Urinary bladder (tissue), 3 donors: ENCODE measurements at regions not wholly inside any gene's neighbourhood (a gene's known extent, or its start where the extent isn't known, plus 50 kb on each side); places are given as distances from the start of the nearest gene placed in this dataset.

Experiments used
- DNase-seq: peaks from one replicate; pipeline ENCODE4 v3.0.0-alpha.2; 2015; ENCODE audit errors: extremely low spot score
- H3K27ac ChIP-seq: one replicate; pipeline ENCODE4 v1.5.1; 2013; ENCODE audit warnings: low read depth, mild to moderate bottlenecking, moderate library complexity
- H3K36me3 ChIP-seq: one replicate; pipeline ENCODE4 v1.6.1; 2013; ENCODE audit warnings: mild to moderate bottlenecking, moderate library complexity; ENCODE audit not compliant: insufficient read depth
- H3K4me1 ChIP-seq: one replicate; pipeline ENCODE4 v1.6.1; 2013; ENCODE audit warnings: mild to moderate bottlenecking, moderate library complexity; ENCODE audit not compliant: insufficient read depth
- H3K4me3 ChIP-seq: one replicate; pipeline ENCODE4 v1.5.1; 2013; ENCODE audit warnings: low read depth, low read length
- WGBS: extraction: QIAGEN DNeasy Blood & Tissue Kit; methylation state at CpG from one replicate; pipeline ENCODE4 v1.1.7; 2013; 5-methylcytosine and 5-hydroxymethylcytosine counted together
- donor health status: healthy with polysubstance abuse.
- donor health status: healthy.

DNA sequence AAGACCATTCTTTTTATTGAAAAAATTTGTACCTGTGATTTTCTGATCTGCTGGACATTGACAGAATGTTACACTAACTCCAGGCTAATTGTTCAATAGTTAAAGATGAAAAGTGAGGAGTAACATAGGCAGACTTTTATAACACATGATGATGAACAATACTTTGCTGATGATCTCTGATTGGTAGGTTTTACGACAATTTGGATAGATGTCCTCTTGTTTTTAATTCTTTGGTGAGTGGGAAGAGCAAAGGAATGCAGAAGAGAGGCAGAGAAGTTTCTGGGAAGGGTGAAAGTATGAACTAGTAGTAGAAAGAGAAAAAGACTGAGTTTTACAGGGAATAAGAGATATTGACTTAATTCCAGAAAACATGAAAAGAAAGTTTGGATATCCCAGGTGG lies 267.3 kb upstream of the HAND2 start:
- no peak for DNase-seq
- H3K27ac ChIP-seq = no peak overlapping the region
- WGBS = 70% methylated on average over 1 of the region's 1 CpG
- H3K4me3 ChIP-seq = no peak overlapping the region
- H3K4me1 ChIP-seq = no peaks in the 10 kb centered on the region
- no peaks in the 10 kb centered on the region for H3K36me3 ChIP-seq

DNA sequence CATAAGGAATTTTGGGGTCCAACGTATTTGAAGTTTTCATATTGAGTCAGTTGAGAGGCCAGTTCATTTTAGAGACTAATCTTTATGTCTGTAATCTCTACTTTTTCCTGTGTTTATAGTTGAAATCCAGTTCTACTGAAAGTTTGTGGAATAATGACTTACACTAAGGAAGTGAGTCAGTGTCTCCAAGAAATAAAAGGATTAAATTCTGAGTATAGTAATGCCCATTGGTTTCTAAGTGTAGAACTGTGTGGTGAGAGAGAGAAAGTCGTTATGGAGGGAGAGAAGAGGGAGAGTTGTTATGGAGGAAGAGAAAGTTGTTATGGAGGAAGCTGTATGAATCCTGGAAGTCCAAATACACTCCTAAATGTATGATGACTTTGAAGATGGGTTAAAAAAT lies 264.6 kb upstream of the HAND2 start:
- H3K36me3 ChIP-seq = no peaks in the 10 kb centered on the region
- no peak overlapping the region for H3K27ac ChIP-seq
- no peak for DNase-seq
- H3K4me3 ChIP-seq = no peak overlapping the region
- 35% methylated on average over 2 of the region's 2 CpGs for WGBS
- H3K4me1 ChIP-seq = no peaks in the 10 kb centered on the region

DNA sequence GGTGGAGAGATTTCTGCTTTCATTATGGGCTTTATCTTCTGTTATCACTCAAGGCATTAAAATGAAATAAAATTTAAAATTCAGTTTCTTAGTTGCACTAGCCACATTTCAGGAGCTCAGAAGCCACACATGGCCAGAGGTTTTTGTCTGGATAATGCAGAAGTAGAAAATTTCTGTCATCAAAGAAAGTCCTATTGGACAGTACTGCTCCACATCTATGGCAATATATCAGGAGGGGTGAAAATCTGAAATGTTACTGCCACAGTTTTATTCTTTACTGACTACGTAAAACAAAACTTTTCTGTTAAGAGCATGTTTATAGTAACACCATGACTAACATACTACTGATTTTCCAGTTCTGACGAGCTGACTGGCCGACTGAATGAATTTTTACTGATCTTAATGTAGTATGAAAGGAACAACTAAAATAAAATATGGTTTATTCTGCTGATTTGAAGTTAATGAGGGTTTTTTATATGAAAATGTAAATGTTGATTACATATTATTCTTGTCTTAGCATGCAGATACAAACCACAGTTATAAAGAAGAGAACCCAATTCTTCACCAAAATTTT lies 264.0 kb upstream of the HAND2 start:
- no peak for DNase-seq
- 33% methylated on average over 3 of the region's 3 CpGs for WGBS
- Histone ChIP-seq H3K4me3 (no peak overlapping the region), H3K27ac (no peak overlapping the region), H3K4me1 (no peaks in the 10 kb centered on the region), H3K36me3 (no peaks in the 10 kb centered on the region)

DNA sequence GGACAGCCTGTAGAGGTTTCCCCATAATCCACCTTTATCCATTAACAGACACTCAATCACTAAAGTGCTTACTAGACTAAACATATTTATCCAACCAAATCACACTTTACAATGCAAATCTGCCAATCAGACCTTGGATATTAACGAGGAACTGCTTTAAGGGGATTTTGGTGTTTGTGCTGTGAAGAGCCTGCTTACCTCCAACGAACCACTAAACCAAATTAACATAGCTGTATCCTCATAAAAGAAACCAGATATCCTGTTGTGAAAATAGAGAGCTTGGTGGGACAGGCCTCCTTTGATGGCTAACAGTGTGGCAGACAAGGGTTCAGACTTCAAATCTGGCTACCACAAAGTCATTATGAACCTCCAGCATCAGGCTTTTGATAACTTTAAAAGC lies 252.6 kb upstream of the HAND2 start:
- Histone ChIP-seq H3K27ac (no peak overlapping the region), H3K4me1 (no peaks in the 10 kb centered on the region), H3K4me3 (no peak overlapping the region), H3K36me3 (no peaks in the 10 kb centered on the region)
- WGBS = 29% methylated on average over 2 of the region's 2 CpGs
- DNase-seq = no peak

DNA sequence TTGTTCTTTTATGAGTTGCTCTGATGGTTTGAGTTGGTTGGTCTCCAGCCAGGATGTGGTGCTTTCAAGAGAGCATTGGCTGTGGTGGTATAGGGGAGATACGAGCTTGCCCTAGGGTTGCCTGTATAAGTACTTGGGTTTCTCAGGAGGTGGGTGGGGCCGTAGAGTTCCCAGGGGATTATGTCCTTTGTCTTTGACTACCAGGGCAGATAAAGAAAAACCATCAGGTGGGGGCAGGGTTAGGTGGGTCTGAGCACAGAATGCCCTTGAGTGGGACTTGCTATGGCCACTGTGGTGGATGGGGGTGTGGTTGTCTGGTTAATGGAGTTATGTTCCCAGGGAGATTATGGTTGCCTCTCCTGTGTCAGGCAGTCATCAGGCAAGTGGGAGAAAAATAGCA lies 247.9 kb upstream of the HAND2 start:
- H3K4me3 ChIP-seq = no peak overlapping the region
- 91% methylated on average over 2 of the region's 2 CpGs for WGBS
- DNase-seq = no peak
- no peak overlapping the region for H3K27ac ChIP-seq
- no peaks in the 10 kb centered on the region for H3K36me3 ChIP-seq
- H3K4me1 ChIP-seq = no peaks in the 10 kb centered on the region

DNA sequence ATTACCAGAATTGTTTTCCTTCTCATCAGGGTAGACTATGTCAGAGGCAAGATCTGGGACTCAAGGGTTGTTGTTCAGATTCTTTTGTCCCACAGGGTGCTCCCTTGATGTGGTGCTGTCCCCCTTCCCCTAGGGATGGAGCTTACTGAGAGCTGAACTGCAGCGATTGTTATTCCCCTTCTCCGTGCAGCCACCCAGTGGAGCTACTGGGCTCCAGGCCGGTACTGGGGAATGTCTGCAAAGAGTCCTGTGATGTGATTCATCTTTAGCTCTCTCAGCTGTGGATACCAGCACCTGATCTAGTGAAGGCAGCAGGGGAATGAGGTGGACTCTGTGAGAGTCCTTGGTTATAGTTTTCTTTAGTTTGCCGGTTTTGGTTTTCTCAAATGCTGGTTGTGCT lies 247.4 kb upstream of the HAND2 start:
- H3K4me3 ChIP-seq = no peak overlapping the region
- no peak for DNase-seq
- H3K4me1 ChIP-seq = no peaks in the 10 kb centered on the region
- 83% methylated on average over 4 of the region's 4 CpGs for WGBS
- no peak overlapping the region for H3K27ac ChIP-seq
- H3K36me3 ChIP-seq = no peaks in the 10 kb centered on the region

DNA sequence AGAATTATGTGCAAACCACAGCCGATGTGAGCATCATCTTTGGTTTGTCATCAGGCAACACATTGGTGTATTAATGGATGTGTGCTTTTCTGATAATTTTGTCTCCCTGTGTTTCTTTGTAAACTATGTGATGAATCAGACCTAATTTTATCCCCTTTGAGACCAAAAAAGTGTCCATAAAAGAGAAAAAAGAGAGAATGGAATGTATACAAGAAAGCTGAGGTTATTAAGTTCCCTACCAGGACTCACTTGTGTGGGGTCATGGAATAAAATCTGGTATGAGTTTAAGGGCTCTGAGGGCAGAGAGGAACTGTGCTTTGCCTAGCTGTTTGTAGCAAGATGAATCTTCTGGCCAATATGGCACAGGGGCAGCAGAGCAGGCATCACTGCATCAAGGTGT lies 239.5 kb upstream of the HAND2 start:
- no peak for DNase-seq
- Histone ChIP-seq H3K27ac (no peak overlapping the region), H3K4me1 (no peaks in the 10 kb centered on the region), H3K36me3 (no peaks in the 10 kb centered on the region), H3K4me3 (no peak overlapping the region)
- WGBS = 69% methylated on average over 1 of the region's 1 CpG

DNA sequence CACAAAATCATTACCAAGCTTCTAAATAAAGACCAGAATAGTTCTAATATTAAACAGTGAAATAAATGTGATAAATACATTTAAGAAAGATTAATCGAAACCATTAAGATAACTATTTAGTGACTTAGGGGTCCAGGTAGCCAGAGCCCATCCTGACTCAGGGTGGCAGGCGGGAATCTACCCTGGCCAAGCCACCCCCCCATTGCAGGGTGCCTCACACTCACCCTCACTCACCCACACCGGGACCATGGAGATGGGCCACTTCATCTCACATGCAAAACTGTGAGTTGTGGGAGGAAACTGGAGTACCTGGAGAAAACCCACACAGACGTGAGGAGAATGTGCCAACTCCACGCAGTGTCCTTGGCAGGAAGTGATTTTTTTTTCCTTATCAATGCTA lies 237.6 kb upstream of the HAND2 start:
- 88% methylated on average over 5 of the region's 5 CpGs for WGBS
- Histone ChIP-seq H3K27ac (no peak overlapping the region), H3K36me3 (no peaks in the 10 kb centered on the region), H3K4me1 (no peaks in the 10 kb centered on the region), H3K4me3 (no peak overlapping the region)
- DNase-seq = no peak

DNA sequence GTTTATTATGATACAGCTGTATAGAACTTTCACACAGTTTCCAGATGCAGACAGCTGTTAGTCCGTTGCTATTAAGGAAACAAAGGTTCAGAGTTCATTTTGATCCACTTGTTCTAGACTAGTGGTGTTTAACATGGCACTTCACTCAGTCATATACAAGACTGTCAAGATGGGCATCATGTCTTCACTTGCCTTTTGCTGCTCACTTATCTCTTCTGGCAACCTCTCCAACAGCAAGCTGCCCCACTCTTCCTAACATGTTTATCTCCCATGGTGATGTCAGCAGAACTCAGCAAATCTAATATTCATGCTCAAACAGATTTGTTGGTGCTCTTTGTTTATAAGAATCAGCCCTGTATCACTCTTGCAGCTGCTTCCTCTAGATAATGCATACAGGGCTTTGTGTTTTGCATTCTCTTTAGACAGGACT lies 236.2 kb upstream of the HAND2 start:
- WGBS = 20% methylated on average over 1 of the region's 1 CpG
- Histone ChIP-seq H3K4me1 (no peaks in the 10 kb centered on the region), H3K27ac (no peak overlapping the region), H3K36me3 (no peaks in the 10 kb centered on the region), H3K4me3 (no peak overlapping the region)
- peak; percentile 47 for DNase-seq

DNA sequence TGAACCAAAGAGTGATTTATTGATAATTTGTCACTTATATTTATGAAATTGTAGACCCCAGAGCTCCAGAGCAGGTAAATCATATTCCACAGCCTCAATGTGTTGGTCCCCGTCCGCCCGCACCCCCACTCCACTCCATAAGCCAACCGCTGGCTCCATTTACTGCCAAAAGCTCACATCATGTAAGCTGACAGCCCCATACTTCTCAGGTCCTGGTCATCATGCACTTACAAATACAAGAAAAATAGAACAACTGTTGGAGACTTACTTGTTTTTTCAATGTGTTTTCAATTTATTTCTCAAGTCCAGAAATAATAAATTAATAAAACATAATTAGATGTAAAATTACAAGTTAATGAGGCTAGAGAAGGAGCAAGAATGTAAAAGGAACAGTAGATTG lies 235.7 kb upstream of the HAND2 start:
- Histone ChIP-seq H3K27ac (peak overlapping the region; percentile 18), H3K36me3 (no peaks in the 10 kb centered on the region), H3K4me3 (no peak overlapping the region), H3K4me1 (no peaks in the 10 kb centered on the region)
- WGBS = 61% methylated on average over 4 of the region's 4 CpGs
- DNase-seq = no peak

DNA sequence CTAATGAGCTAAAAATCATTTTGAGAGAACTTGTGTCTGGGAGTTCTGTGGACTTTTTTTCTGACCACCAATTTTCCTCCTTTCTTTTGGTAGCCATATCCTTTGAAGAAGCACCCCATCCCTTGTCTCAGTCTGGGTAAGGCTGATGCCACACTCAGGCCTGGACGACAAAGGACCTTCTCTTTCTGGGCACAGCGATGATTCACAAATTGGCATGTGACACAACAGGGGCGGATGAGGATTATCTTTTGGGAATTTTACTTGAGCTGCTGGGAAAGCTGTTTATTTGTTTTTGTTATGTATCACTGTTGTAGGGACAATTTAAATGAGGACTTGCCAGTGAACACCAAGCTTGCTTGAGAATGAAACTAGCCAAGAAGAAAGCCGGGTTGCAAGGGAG lies 233.4 kb upstream of the HAND2 start:
- Histone ChIP-seq H3K27ac (no peak overlapping the region), H3K36me3 (no peaks in the 10 kb centered on the region), H3K4me3 (no peak overlapping the region), H3K4me1 (no peaks in the 10 kb centered on the region)
- DNase-seq = no peak
- 73% methylated on average over 4 of the region's 4 CpGs for WGBS

DNA sequence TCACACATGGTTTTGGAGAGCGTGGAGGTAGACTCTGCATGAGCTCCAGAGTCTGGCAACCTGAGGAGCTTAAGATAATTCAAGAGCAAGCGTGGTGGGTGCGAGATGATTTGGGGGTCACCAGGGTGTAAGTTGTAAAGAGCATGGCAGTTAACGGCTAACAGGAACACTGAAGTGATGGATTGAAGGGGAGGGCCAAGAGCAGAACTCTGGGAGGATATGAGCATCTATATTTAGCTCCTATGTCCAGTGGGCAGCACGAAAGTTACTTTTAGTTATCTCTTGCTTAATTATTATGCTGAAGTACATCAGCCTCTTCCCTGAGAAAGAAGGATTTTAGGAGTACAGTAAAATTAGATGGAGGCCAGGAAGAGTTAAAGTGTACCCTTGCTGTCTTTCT lies 231.9 kb upstream of the HAND2 start:
- WGBS = 71% methylated on average over 5 of the region's 5 CpGs
- no peak overlapping the region for H3K27ac ChIP-seq
- no peak overlapping the region for H3K4me3 ChIP-seq
- no peaks in the 10 kb centered on the region for H3K36me3 ChIP-seq
- H3K4me1 ChIP-seq = no peaks in the 10 kb centered on the region
- no peak for DNase-seq

DNA sequence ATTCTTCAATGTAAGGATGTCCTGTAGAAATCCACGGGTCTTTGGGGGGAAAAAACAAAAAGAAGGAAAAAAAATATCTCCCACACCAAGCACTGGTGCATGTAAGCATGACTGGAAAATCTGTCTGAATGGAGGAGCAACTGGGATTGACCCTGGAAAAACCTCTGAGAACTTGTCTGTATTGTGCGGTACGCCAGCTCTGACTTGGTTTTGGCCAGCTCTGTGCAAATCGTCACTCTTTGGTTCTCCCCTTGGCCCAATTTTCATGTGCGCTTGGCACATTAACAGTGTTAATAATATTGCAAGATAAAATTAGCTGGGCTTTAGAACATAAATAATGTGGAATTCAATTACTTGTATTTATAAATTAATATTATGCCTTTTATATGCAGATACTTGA lies 231.2 kb upstream of the HAND2 start:
- Histone ChIP-seq H3K36me3 (no peaks in the 10 kb centered on the region), H3K4me1 (no peaks in the 10 kb centered on the region), H3K4me3 (no peak overlapping the region), H3K27ac (no peak overlapping the region)
- 84% methylated on average over 5 of the region's 5 CpGs for WGBS
- DNase-seq = no peak

DNA sequence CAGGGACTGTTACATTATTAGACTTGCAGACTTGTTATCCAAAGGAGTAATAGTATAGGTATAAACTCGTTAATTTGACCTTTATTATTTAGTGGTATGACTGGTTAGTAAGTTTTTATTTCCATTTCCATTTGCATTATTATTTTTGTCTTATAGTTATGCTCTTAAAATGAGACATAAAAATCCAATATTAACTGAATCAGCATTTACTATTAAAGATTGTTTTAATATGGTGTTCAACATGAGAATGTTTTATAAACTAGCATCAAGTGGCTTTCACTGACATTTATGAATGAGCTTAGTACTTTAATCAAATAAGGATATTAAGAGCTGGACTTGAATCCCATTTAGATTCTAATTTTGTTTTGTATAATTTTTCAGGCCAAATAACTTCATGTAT lies 228.1 kb upstream of the HAND2 start:
- WGBS = 34% methylated on average over 1 of the region's 1 CpG

DNA sequence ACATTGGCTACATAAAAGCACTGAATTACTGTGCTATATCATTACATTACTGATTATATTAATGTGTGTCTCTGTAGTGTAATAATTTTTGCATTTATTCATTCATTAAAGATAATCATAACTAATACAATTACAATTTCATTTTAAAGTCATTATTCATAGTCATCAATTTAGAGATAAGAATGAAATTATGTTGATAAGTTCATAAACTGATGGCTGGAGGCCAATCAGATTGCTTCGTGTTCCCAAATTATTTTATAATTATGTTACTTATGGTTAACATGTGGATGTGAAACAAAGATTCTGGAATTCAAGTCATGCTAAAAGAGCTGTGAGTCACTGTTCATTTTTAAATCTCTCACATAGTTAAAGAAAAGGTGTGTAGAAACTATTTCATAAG lies 223.4 kb upstream of the HAND2 start:
- Histone ChIP-seq H3K4me1 (no peaks in the 10 kb centered on the region), H3K36me3 (no peaks in the 10 kb centered on the region), H3K4me3 (no peak overlapping the region), H3K27ac (no peak overlapping the region)
- WGBS = 58% methylated on average over 1 of the region's 1 CpG
- DNase-seq = no peak

More for the DNA sequence above, 228.1 kb upstream of the HAND2 start:
- Histone ChIP-seq H3K36me3 (no peaks in the 10 kb centered on the region), H3K4me1 (no peaks in the 10 kb centered on the region), H3K27ac (no peak overlapping the region), H3K4me3 (no peak overlapping the region)
- DNase-seq = no peak
